ENCODE measurements at regions not wholly inside any gene's neighbourhood (a gene's known extent, or its start where the extent isn't known, plus 50 kb on each side); places are given as distances from the start of the nearest gene placed in this dataset.

DNA sequence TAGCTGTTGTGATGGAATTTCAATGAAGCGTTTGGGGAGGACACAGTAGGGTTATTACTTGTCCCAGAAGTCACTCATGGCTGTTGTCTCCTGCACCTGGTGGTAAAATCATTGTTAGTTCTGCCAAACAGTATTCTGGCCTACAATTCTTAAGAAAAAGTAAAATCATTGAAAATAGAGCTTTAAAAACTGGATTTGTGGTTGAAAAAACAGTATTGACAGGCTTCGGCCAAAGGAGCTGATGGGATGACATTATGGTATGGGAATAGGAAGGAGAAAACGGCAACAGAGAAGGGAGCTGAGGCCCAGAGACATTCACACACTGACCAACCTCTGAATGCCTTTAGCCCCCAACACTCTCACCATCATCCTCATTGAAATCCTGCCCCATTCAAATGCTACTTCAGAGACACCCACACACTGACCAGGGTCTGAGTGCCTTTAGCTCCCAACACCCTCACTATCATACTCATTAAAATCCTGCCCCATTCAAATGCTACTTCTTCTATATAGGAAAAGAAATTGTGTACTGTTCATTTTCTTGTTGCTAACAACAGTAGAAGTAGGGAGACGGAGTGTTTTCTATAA lies 114.1 kb upstream of the OSR1 start:
- Mint-ChIP-seq H3K27me3 (ENCODE audit: insufficient read depth) (peaks cover 7% of the 10 kb centered on the region), H3K4me1 (ENCODE audit: low read depth) (peaks cover 5% of the 10 kb centered on the region; the same call in 1 of the 2 replicates), H3K36me3 (ENCODE audit: low read depth) (no peaks in the 10 kb centered on the region), H3K4me3 (no peak overlapping the region), H3K9me3 (no peaks in the 10 kb centered on the region), H3K27ac (no peak overlapping the region)
- no peak for DNase-seq
- TF ChIP-seq, protein P1, sequence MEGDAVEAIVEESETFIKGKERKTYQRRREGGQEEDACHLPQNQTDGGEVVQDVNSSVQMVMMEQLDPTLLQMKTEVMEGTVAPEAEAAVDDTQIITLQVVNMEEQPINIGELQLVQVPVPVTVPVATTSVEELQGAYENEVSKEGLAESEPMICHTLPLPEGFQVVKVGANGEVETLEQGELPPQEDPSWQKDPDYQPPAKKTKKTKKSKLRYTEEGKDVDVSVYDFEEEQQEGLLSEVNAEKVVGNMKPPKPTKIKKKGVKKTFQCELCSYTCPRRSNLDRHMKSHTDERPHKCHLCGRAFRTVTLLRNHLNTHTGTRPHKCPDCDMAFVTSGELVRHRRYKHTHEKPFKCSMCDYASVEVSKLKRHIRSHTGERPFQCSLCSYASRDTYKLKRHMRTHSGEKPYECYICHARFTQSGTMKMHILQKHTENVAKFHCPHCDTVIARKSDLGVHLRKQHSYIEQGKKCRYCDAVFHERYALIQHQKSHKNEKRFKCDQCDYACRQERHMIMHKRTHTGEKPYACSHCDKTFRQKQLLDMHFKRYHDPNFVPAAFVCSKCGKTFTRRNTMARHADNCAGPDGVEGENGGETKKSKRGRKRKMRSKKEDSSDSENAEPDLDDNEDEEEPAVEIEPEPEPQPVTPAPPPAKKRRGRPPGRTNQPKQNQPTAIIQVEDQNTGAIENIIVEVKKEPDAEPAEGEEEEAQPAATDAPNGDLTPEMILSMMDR (IDR thresholded peaks at IDR 0.05), result no peak

DNA sequence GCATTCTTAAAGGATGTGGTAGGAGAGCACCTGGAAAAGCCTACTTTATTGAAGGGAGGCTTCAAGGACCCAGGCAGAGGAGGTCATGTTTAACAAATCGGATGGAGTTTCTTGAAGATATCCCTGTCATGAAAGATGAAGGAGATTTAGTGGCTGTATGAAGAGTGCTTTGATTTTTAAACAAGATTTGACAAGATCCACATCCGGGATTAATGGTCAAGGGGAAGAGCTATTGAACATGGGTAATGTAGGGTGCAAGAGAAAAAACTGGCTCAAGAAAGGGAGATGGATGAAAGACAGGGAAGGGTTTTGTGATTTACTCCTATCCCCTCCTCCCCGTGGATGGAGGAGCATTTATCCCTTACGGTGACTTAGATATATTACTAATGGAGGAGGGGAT lies 113.1 kb upstream of the OSR1 start:
- peaks cover 5% of the 10 kb centered on the region; the same call in 1 of the 2 replicates for H3K4me1 Mint-ChIP-seq (ENCODE audit: low read depth)
- no peak overlapping the region for H3K4me3 Mint-ChIP-seq
- no peaks in the 10 kb centered on the region for H3K9me3 Mint-ChIP-seq
- no peak for DNase-seq
- H3K36me3 Mint-ChIP-seq (ENCODE audit: low read depth), result no peaks in the 10 kb centered on the region
- peaks cover 10% of the 10 kb centered on the region for H3K27me3 Mint-ChIP-seq (ENCODE audit: insufficient read depth)
- H3K27ac Mint-ChIP-seq, result no peak overlapping the region
- TF ChIP-seq, protein P1 (IDR thresholded peaks at IDR 0.05), result no peak

DNA sequence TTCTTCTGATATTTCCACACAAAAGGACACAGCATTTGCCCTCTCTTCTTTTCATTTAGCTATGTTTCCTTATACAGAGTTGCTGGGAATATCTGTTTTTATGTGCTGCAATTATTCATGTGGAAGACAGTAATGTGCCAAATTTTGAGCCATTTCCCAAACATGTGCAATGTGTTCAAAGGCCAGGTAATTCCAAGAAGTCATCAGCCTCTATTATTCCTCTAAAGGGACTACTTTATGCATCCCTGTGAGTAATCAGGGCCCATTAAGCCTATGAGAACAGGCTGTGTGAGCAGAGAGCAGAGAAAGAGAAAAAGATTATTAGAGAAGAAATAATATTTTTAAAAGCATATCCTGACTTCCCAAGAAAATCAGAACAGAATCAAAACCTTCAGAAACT lies 107.6 kb upstream of the OSR1 start:
- Mint-ChIP-seq H3K4me3 (no peak overlapping the region), H3K27me3 (ENCODE audit: insufficient read depth) (peaks cover 6% of the 10 kb centered on the region), H3K36me3 (ENCODE audit: low read depth) (no peaks in the 10 kb centered on the region; the same call in 1 of the 2 replicates), H3K27ac (no peak overlapping the region), H3K4me1 (ENCODE audit: low read depth) (no peaks in the 10 kb centered on the region), H3K9me3 (peaks cover 6% of the 10 kb centered on the region)
- no peak for DNase-seq
- TF ChIP-seq, protein P1 (IDR thresholded peaks at IDR 0.05), result no peak

DNA sequence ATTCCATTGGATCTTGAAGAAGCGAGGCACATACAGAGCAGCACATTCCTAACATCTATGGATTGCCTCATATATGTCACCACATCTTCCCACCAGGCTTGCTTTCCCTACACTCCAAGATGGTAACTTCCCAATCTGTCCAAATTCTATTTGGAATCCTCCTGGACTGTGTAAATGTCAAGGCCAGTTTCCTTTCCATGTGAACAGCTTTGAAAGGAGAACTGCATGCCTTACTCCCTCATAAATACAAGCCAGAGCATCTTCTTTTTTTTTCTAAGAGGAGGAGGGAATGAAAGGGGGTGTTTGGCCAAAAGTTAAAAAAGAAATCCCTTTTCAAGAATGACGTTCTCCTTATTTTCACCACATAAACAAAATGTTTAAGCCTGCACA lies 103.8 kb upstream of the OSR1 start:
- DNase-seq, result no peak
- TF ChIP-seq, protein P1 (IDR thresholded peaks at IDR 0.05), result no peak
- peaks cover 6% of the 10 kb centered on the region for H3K9me3 Mint-ChIP-seq
- H3K36me3 Mint-ChIP-seq (ENCODE audit: low read depth), result no peaks in the 10 kb centered on the region; the same call in 1 of the 2 replicates
- H3K4me1 Mint-ChIP-seq (ENCODE audit: low read depth), result no peaks in the 10 kb centered on the region
- H3K27me3 Mint-ChIP-seq (ENCODE audit: insufficient read depth), result peaks cover 10% of the 10 kb centered on the region
- H3K27ac Mint-ChIP-seq, result no peak overlapping the region
- H3K4me3 Mint-ChIP-seq, result no peak overlapping the region

DNA sequence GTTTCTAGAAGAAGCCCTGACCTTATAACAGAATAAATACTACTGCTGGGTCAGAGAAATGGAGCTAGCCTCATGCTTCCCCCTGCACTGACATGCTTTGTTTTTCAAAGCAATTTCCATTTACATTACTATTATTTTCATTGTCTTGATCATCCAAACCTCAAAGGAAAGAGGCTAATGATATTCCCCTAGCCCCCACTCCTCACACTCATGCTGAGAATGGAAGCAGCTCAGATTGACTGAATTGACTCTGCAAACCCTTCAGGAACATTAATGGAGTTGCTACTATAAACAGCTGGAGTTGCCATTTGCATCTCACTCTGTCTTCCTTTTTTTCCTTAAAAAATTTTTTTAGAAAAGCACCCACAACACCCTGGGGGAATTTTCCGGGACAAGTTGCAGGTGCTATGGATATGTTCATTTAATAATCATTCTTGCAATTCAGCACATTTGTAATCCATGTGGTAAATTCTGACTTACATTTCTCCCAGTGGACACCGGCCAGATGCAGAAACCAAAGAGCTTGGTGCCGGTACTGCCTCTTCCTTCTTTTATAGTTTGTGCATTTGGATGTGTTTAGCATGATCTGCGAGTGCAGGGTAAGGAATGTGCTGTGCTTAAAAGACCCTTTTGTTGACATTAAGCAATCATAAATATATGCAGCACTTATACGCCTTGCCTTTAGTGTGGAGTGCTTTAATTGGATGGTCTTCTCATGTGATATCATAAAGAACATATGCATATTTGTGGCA lies 103.3 kb upstream of the OSR1 start:
- no peak for DNase-seq
- TF ChIP-seq, protein P1 (IDR thresholded peaks at IDR 0.05), result no peak
- Mint-ChIP-seq H3K27me3 (ENCODE audit: insufficient read depth) (peaks cover 9% of the 10 kb centered on the region), H3K9me3 (peaks cover 6% of the 10 kb centered on the region), H3K4me3 (no peak overlapping the region), H3K4me1 (ENCODE audit: low read depth) (no peaks in the 10 kb centered on the region), H3K36me3 (ENCODE audit: low read depth) (no peaks in the 10 kb centered on the region; the same call in 1 of the 2 replicates), H3K27ac (no peak overlapping the region)
